Testis (tissue), 2 donors: ENCODE measurements at regions not wholly inside any gene's neighbourhood (a gene's known extent, or its start where the extent isn't known, plus 50 kb on each side); places are given as distances from the start of the nearest gene placed in this dataset.

ENCODE experiments used
- CTCF ChIP-seq, 3 experiments: fragments of 450-650 bp in 2 of 3; fragments of 200-600 bp in 1 of 3; sonication (generic) in 1 of 3; IDR thresholded peaks; one replicate each; pipeline ENCODE4 v1.5.1; 2016 to 2019; ENCODE audit warnings: antibody characterized with exemption in 3 of 3, mild to moderate bottlenecking in 2 of 3, moderate library complexity in 1 of 3
- POLR2A ChIP-seq: fragments of 450-650 bp; IDR thresholded peaks from one replicate; pipeline ENCODE4 v1.6.1; 2017; ENCODE audit warnings: antibody characterized with exemption, mild to moderate bottlenecking, moderate library complexity

GRCh38 chr3:88403319-88403718 is 253.6 kb downstream of the C3orf38 start:
- TF ChIP-seq CTCF (IDR thresholded peaks at IDR 0.05) (no peak), POLR2A (no peak)
